H1 (cell line): ENCODE measurements at regions not wholly inside any gene's neighbourhood (a gene's known extent, or its start where the extent isn't known, plus 50 kb on each side); places are given as distances from the start of the nearest gene placed in this dataset.

Experiments
- CTCF ChIA-PET: fragments of 300-600 bp; sonication (Branson Sonifier 250); formaldehyde crosslinking; loops from one replicate; lab custom pipeline; 2021; ENCODE audit not compliant: partially characterized antibody; lab: Charles Lee
- POLR2A ChIA-PET: fragments of 300-600 bp; sonication (Branson Sonifier 250); formaldehyde crosslinking; loops from one replicate; lab custom pipeline; 2021; ENCODE audit warnings: inconsistent platforms; ENCODE audit not compliant: partially characterized antibody; lab: Charles Lee
- DNase-seq, 2 experiments: peaks; one replicate each; pipeline versions ENCODE4 v3.0.0 to v3.0.0-alpha.2; 2010 to 2022; ENCODE audit warnings: low spot score in 2 of 2, low read depth in 1 of 2, mixed read lengths in 1 of 2
- FAIRE-seq: peaks from 2 replicates; lab custom pipeline; 2011; peaks lifted over from hg19 to GRCh38; lab: Jason Lieb, UNC
- H2AFZ ChIP-seq: 2 replicates; pipeline ENCODE4 v1.8.1; 2012; ENCODE audit warnings: low read length, inconsistent platforms
- H2AK5ac ChIP-seq: 2 replicates; pipeline ENCODE4 v1.6.1; 2013; ENCODE audit warnings: low read depth, low read length
- H2BK120ac ChIP-seq: replicated peaks from 2 replicates; pipeline ENCODE3; 2013; ENCODE audit warnings: low read depth, low read length, inconsistent platforms
- H2BK12ac ChIP-seq: 2 replicates; pipeline ENCODE4 v1.6.1; 2013; ENCODE audit warnings: low read depth, low read length
- H2BK15ac ChIP-seq: 2 replicates; pipeline ENCODE4 v1.6.1; 2013; ENCODE audit warnings: low read length
- H2BK20ac ChIP-seq: 2 replicates; pipeline ENCODE4 v1.6.1; 2013; ENCODE audit warnings: low read length
- H2BK5ac ChIP-seq: 2 replicates; pipeline ENCODE4 v1.6.1; 2013; ENCODE audit warnings: low read depth, low read length
- H3K14ac ChIP-seq: 2 replicates; pipeline ENCODE4 v1.6.1; 2013; ENCODE audit warnings: inconsistent platforms; ENCODE audit not compliant: insufficient read length
- H3K18ac ChIP-seq: 2 replicates; pipeline ENCODE4 v1.6.1; 2013; ENCODE audit warnings: low read length; ENCODE audit errors: extremely low read depth
- H3K23ac ChIP-seq: 2 replicates; pipeline ENCODE4 v1.6.1; 2013; ENCODE audit warnings: inconsistent platforms; ENCODE audit not compliant: insufficient read length
- H3K23me2 ChIP-seq: 2 replicates; pipeline ENCODE4 v1.6.1; 2013; ENCODE audit warnings: low read depth, low read length
- H3K27ac ChIP-seq: 2 replicates; pipeline ENCODE4 v1.6.1; 2011; ENCODE audit warnings: low read depth, low read length, inconsistent platforms
- H3K27me3 ChIP-seq, 4 experiments: replicated peaks in 1 of 4; 1 replicate in 1 of 4; 2 replicates in 3 of 4; pipeline versions ENCODE4 v1.6.1 to v1.8.1; 2011 to 2013; ENCODE audit warnings: low read length in 3 of 4, mild to moderate bottlenecking in 3 of 4, inconsistent platforms in 2 of 4, mixed read lengths in 2 of 4, moderate library complexity in 1 of 4; ENCODE audit not compliant: control insufficient read depth in 3 of 4, insufficient read depth in 3 of 4; ENCODE audit errors: extremely low read depth in 1 of 4
- H3K36me3 ChIP-seq, 4 experiments: 2 replicates each; pipeline versions ENCODE4 v1.6.1 to v1.8.1; 2011 to 2013; ENCODE audit warnings: mild to moderate bottlenecking in 4 of 4, low read length in 3 of 4, moderate library complexity in 2 of 4, control low read depth in 1 of 4, inconsistent platforms in 1 of 4; ENCODE audit not compliant: insufficient read depth in 4 of 4, control insufficient read depth in 2 of 4
- H3K4ac ChIP-seq: replicated peaks from 2 replicates; pipeline ENCODE3; 2013; ENCODE audit warnings: low read length, low read depth, mixed read lengths, inconsistent platforms; ENCODE audit not compliant: insufficient read length
- H3K4me1 ChIP-seq, 4 experiments: replicated peaks in 1 of 4; 1 replicate in 1 of 4; 2 replicates in 3 of 4; pipeline versions ENCODE4 v1.6.1 to v1.8.1; 2011 to 2013; ENCODE audit warnings: low read length in 3 of 4, inconsistent platforms in 2 of 4, mixed read lengths in 1 of 4; ENCODE audit not compliant: insufficient read depth in 4 of 4, control insufficient read depth in 3 of 4
- H3K4me2 ChIP-seq, 2 experiments: 2 replicates each; pipeline versions ENCODE4 v1.6.1 to v1.8.1; 2011 to 2013; ENCODE audit warnings: low read depth in 2 of 2, low read length in 2 of 2, control low read depth in 1 of 2, inconsistent platforms in 1 of 2, mild to moderate bottlenecking in 1 of 2; ENCODE audit not compliant: insufficient read depth in 1 of 2
- H3K4me3 ChIP-seq, 4 experiments: fragments of 200-600, 300-600 bp in 1 of 4; sonication (generic), shearing (Covaris generic), sonication (Bioruptor Twin) in 1 of 4; 2 replicates each; pipeline versions ENCODE4 v1.5.1 to v1.8.1; 2011 to 2016; ENCODE audit warnings: low read length in 4 of 4, low read depth in 3 of 4, control low read depth in 2 of 4, inconsistent platforms in 2 of 4, mild to moderate bottlenecking in 2 of 4, mixed read lengths in 1 of 4, moderate library complexity in 1 of 4; ENCODE audit not compliant: insufficient read depth in 2 of 4; ENCODE audit errors: extremely low read depth in 1 of 4
- H3K56ac ChIP-seq: replicated peaks from 2 replicates; pipeline ENCODE3; 2013; ENCODE audit warnings: low read depth, mild to moderate bottlenecking, mixed read lengths, low read length, inconsistent platforms; ENCODE audit not compliant: insufficient read length
- H3K79me1 ChIP-seq: 2 replicates; pipeline ENCODE4 v1.6.1; 2013; ENCODE audit warnings: low read depth, low read length, control low read depth
- H3K79me2 ChIP-seq, 2 experiments: 2 replicates each; pipeline versions ENCODE4 v1.6.1 to v1.8.1; 2012 to 2013; ENCODE audit warnings: low read length in 2 of 2, mild to moderate bottlenecking in 2 of 2, inconsistent platforms in 1 of 2; ENCODE audit not compliant: insufficient read depth in 2 of 2, control insufficient read depth in 1 of 2
- H3K9ac ChIP-seq, 4 experiments: replicated peaks in 1 of 4; 1 replicate in 1 of 4; 2 replicates in 3 of 4; pipeline versions ENCODE4 v1.6.1 to v1.8.1; 2011 to 2013; ENCODE audit warnings: low read depth in 3 of 4, low read length in 3 of 4, control low read depth in 2 of 4, mild to moderate bottlenecking in 2 of 4, moderate library complexity in 2 of 4, inconsistent platforms in 1 of 4; ENCODE audit errors: extremely low read depth in 1 of 4
- H3K9me3 ChIP-seq, 2 experiments: 2 replicates each; pipeline versions ENCODE4 v1.6.1 to v1.8.1; 2012 to 2013; ENCODE audit warnings: mild to moderate bottlenecking in 2 of 2, moderate library complexity in 2 of 2, control low read depth in 1 of 2, inconsistent platforms in 1 of 2, low read depth in 1 of 2, low read length in 1 of 2, mixed read lengths in 1 of 2; ENCODE audit not compliant: insufficient read depth in 2 of 2
- H4K20me1 ChIP-seq, 2 experiments: replicated peaks in 1 of 2; 2 replicates each; pipeline versions ENCODE3 to v1.8.1; 2011 to 2013; ENCODE audit warnings: inconsistent platforms in 2 of 2, low read length in 2 of 2, mild to moderate bottlenecking in 1 of 2; ENCODE audit not compliant: insufficient read depth in 2 of 2, control insufficient read depth in 1 of 2
- H4K5ac ChIP-seq: 2 replicates; pipeline ENCODE4 v1.6.1; 2013; ENCODE audit warnings: low read length, low read depth, mixed read lengths, inconsistent platforms; ENCODE audit not compliant: insufficient read length
- H4K8ac ChIP-seq: 2 replicates; pipeline ENCODE4 v1.8.0; 2013; ENCODE audit warnings: mild to moderate bottlenecking, moderate library complexity, low read length, inconsistent platforms; ENCODE audit not compliant: insufficient read depth; ENCODE audit errors: extremely low read depth
- H4K91ac ChIP-seq: replicated peaks from 2 replicates; pipeline ENCODE3; 2013; ENCODE audit warnings: low read length, mixed read lengths, inconsistent platforms; ENCODE audit not compliant: insufficient read length
- CTBP2 ChIP-seq: IDR thresholded peaks from 2 replicates; pipeline ENCODE4 v1.7.0; 2011; ENCODE audit warnings: borderline replicate concordance, mild to moderate bottlenecking, moderate library complexity, mixed read lengths, low read length; ENCODE audit not compliant: insufficient read depth, insufficient read length
- CTCF ChIP-seq, 3 experiments: IDR thresholded peaks; 1 replicate in 2 of 3; 2 replicates in 1 of 3; pipeline versions ENCODE4 v1.5.1 to v1.6.1; 2011; ENCODE audit warnings: low read length in 3 of 3, mild to moderate bottlenecking in 3 of 3, inconsistent platforms in 2 of 3, low read depth in 1 of 3, moderate library complexity in 1 of 3; ENCODE audit not compliant: insufficient read depth in 1 of 3; ENCODE audit errors: control extremely low read depth in 1 of 3
- EP300 ChIP-seq, 2 experiments: IDR thresholded peaks; 1 replicate in 1 of 2; 2 replicates in 1 of 2; pipeline ENCODE4 v1.6.1; 2011 to 2012; ENCODE audit warnings: low read depth in 2 of 2, low read length in 2 of 2, mild to moderate bottlenecking in 2 of 2, borderline replicate concordance in 1 of 2, inconsistent platforms in 1 of 2, moderate library complexity in 1 of 2
- KDM1A ChIP-seq: fragments of 200-600, 300-600 bp; sonication (generic); IDR thresholded peaks from 2 replicates; pipeline ENCODE4 v1.7.1; 2016; ENCODE audit warnings: mild to moderate bottlenecking, low read length, borderline replicate concordance
- RAD21 ChIP-seq, 2 experiments: IDR thresholded peaks in 1 of 2; conservative IDR thresholded peaks in 1 of 2; 2 replicates each; pipeline ENCODE4 v1.6.1; 2011; ENCODE audit warnings: low read depth in 2 of 2, low read length in 2 of 2, improper control_type of control experiment in 1 of 2, inconsistent platforms in 1 of 2, mild to moderate bottlenecking in 1 of 2, moderate library complexity in 1 of 2
- SAP30 ChIP-seq: fragments of 300-600 bp; sonication (generic); IDR thresholded peaks from 2 replicates; pipeline ENCODE4 v1.7.1; 2012; ENCODE audit warnings: low read length, moderate library complexity, mild to moderate bottlenecking, inconsistent platforms; ENCODE audit not compliant: insufficient read depth, insufficient replicate concordance
- SIX5 ChIP-seq: IDR thresholded peaks from 2 replicates; pipeline ENCODE4 v1.6.1; 2011; ENCODE audit warnings: mild to moderate bottlenecking, low read depth, low read length
- SP4 ChIP-seq: IDR thresholded peaks from 2 replicates; pipeline ENCODE4 v1.6.1; 2012; ENCODE audit warnings: low read length, inconsistent platforms
- TAF7 ChIP-seq: optimal IDR thresholded peaks from 2 replicates; pipeline ENCODE3; 2011; ENCODE audit warnings: low read depth, mild to moderate bottlenecking, inconsistent platforms, low read length, moderate library complexity, borderline replicate concordance
- TCF12 ChIP-seq: IDR thresholded peaks from 2 replicates; pipeline ENCODE4 v1.6.1; 2011; ENCODE audit warnings: low read depth, mild to moderate bottlenecking, low read length
- WGBS, 2 experiments: shearing (Covaris generic) in 1 of 2; methylation state at CpG; one replicate each; pipeline versions ENCODE4 v1.1.6 to v1.1.7; 2013 to 2015; ENCODE audit warnings: low lambda C conversion rate in 2 of 2, mixed read lengths in 2 of 2, inconsistent platforms in 1 of 2, low coverage in 1 of 2, missing lambda C conversion rate in 1 of 2; ENCODE audit not compliant: insufficient replicate concordance in 2 of 2, insufficient coverage in 1 of 2, insufficient read length in 1 of 2; ENCODE audit errors: extremely low coverage in 1 of 2, missing lambda C conversion rate in 1 of 2; 5-methylcytosine and 5-hydroxymethylcytosine counted together

GRCh38 chr16:86651823-86652222, 73.5 kb downstream of the FOXL1 start:
- Histone ChIP-seq H3K9me3 (peaks cover 0 to 8% of the 10 kb centered on the region in 2 experiments; a peak in 1 of 4 replicates), H2AK5ac (no peak overlapping the region), H3K18ac (no peak overlapping the region), H2AFZ (no peak overlapping the region), H2BK15ac (no peak overlapping the region), H3K23ac (no peak overlapping the region), H3K9ac (no peak overlapping the region), H3K56ac (no peak overlapping the region), H4K8ac (no peak overlapping the region), H4K91ac (no peak overlapping the region), H2BK5ac (no peak overlapping the region), H3K4me2 (no peak overlapping the region), H3K14ac (no peak overlapping the region), H3K79me2 (no peaks in the 10 kb centered on the region), H4K20me1 (no peaks in the 10 kb centered on the region), H3K27ac (no peak overlapping the region), H2BK12ac (no peak overlapping the region), H4K5ac (no peak overlapping the region), H3K4ac (no peak overlapping the region), H3K27me3 (no peaks in the 10 kb centered on the region), H3K23me2 (no peaks in the 10 kb centered on the region), H3K4me3 (no peak overlapping the region), H2BK120ac (no peak overlapping the region), H3K36me3 (no peaks in the 10 kb centered on the region), H2BK20ac (no peak overlapping the region), H3K79me1 (no peaks in the 10 kb centered on the region), H3K4me1 (no peaks in the 10 kb centered on the region)
- WGBS, 2 experiments = 85% methylated on average over 6 of the region's 6 CpGs; no CpG with 5 or more reads in 1 of the 2 experiments
- TF ChIP-seq RAD21 (IDR thresholded peaks at IDR 0.05 in 1 of 2, conservative IDR thresholded peaks at IDR 0.05 in 1 of 2; ENCODE audit: low read depth in 2 of 2, low read length in 2 of 2) (no peak), CTBP2 (no peak), TAF7 (no peak), CTCF (IDR thresholded peaks at IDR 0.05; ENCODE audit: control extremely low read depth in 1 of 3, insufficient read depth in 1 of 3, low read depth in 1 of 3, low read length in 3 of 3) (no peak), SIX5 (no peak), EP300 (IDR thresholded peaks at IDR 0.05; ENCODE audit: borderline replicate concordance in 1 of 2, low read depth in 2 of 2, low read length in 2 of 2) (no peak), KDM1A (no peak), SP4 (no peak), TCF12 (no peak), SAP30 (no peak)
- DNase-seq = no peak
- no peak for FAIRE-seq
- POLR2A ChIA-PET = no interaction called here
- CTCF ChIA-PET = no interaction called here
